Thyroid gland (tissue), 4 donors: ENCODE measurements at regions not wholly inside any gene's neighbourhood (a gene's known extent, or its start where the extent isn't known, plus 50 kb on each side); places are given as distances from the start of the nearest gene placed in this dataset.

Experiments used
- DNase-seq, 2 donors: peaks; one replicate each; pipeline ENCODE4 v3.0.0-alpha.2; 2019
- H3K27ac ChIP-seq, 3 donors: fragments of 200-600 bp; sonication (generic); 1 replicate in 2 of 3; 2 replicates in 1 of 3; pipeline ENCODE4 v1.5.1; 2016 to 2019; ENCODE audit warnings: mild to moderate bottlenecking in 1 of 3, moderate library complexity in 1 of 3
- H3K27me3 ChIP-seq: fragments of 200-600 bp; sonication (generic); one replicate; pipeline ENCODE4 v1.5.1; 2019
- H3K36me3 ChIP-seq, 2 donors: fragments of 200-600 bp; sonication (generic); one replicate each; pipeline ENCODE4 v1.5.1; 2016 to 2019
- H3K4me1 ChIP-seq, 2 donors: fragments of 200-600 bp; sonication (generic); one replicate each; pipeline ENCODE4 v1.5.1; 2017 to 2019
- H3K4me3 ChIP-seq, 3 donors: fragments of 200-600 bp; sonication (generic); replicated peaks in 1 of 3; 1 replicate in 2 of 3; 2 replicates in 1 of 3; pipeline ENCODE4 v1.5.1; 2016; ENCODE audit warnings: mild to moderate bottlenecking in 1 of 3
- H3K9me3 ChIP-seq: fragments of 200-600 bp; sonication (generic); one replicate; pipeline ENCODE4 v1.5.1; 2017
- CTCF ChIP-seq, 6 experiments: fragments of 200-600 bp in 3 of 6; fragments of 450-650 bp in 3 of 6; sonication (generic) in 3 of 6; IDR thresholded peaks; one replicate each; pipeline ENCODE4 v1.5.1; 2016 to 2019; ENCODE audit warnings: antibody characterized with exemption in 6 of 6, mild to moderate bottlenecking in 2 of 6, inconsistent platforms in 1 of 6, moderate library complexity in 1 of 6
- POLR2A ChIP-seq, 2 donors: fragments of 450-650 bp; IDR thresholded peaks; one replicate each; pipeline ENCODE4 v1.6.1; 2017; ENCODE audit warnings: antibody characterized with exemption in 2 of 2, mild to moderate bottlenecking in 2 of 2, moderate library complexity in 1 of 2
- WGBS, 2 donors: methylation state at CpG; one replicate each; pipeline ENCODE4 v1.1.5; 2017; 5-methylcytosine and 5-hydroxymethylcytosine counted together
- intact Hi-C: fragments of 100-400 bp; cut with DNase I; formaldehyde crosslinking; loops from one replicate; pipeline ENCODE4 v1.15.1; 2023

- TF ChIP-seq CTCF (IDR thresholded peaks at IDR 0.05) (no peak), POLR2A (IDR thresholded peaks at IDR 0.05) (no peak)
- H3K27me3 ChIP-seq = no peaks in the 10 kb centered on the region
- intact Hi-C loops = no loop called here
- peaks cover 31 to 47% of the 10 kb centered on the region in 2 donors for H3K4me1 ChIP-seq
- no peak overlapping the region for H3K4me3 ChIP-seq
- WGBS, 2 donors = 90 to 92% methylated on average over 10 of the region's 10 CpGs
- no peak for DNase-seq
- no peaks in the 10 kb centered on the region for H3K9me3 ChIP-seq
- peak overlapping the region in 1 of 3 donors; percentile 98 for H3K27ac ChIP-seq
- no peaks in the 10 kb centered on the region for H3K36me3 ChIP-seq
Measured at GRCh38 chr22:25406510-25407210, 157.8 kb upstream of the GRK3 start.

- H3K4me1 ChIP-seq = peaks cover 24 to 40% of the 10 kb centered on the region in 2 donors
- intact Hi-C loops = no loop called here
- no peak overlapping the region for H3K4me3 ChIP-seq
- peak; percentile 53 to 72 for DNase-seq
- no peaks in the 10 kb centered on the region for H3K27me3 ChIP-seq
- no peak for TF ChIP-seq CTCF (IDR thresholded peaks at IDR 0.05)
- no peak for TF ChIP-seq POLR2A (IDR thresholded peaks at IDR 0.05)
- no peaks in the 10 kb centered on the region for H3K36me3 ChIP-seq
- H3K9me3 ChIP-seq = no peaks in the 10 kb centered on the region
- WGBS, 2 donors = 76 to 81% methylated on average over 11 of the region's 11 CpGs
- peak overlapping the region in 2 of 3 donors; percentile 31 to 98 for H3K27ac ChIP-seq
Measured at GRCh38 chr22:25407226-25407858, 157.1 kb upstream of the GRK3 start.

GRCh38 chr22:25407859-25408229 is 156.6 kb upstream of the GRK3 start:
- Histone ChIP-seq H3K36me3 (no peaks in the 10 kb centered on the region), H3K27ac (peak overlapping the region in 2 of 3 donors; percentile 31 to 61), H3K4me3 (no peak overlapping the region), H3K9me3 (no peaks in the 10 kb centered on the region), H3K27me3 (no peaks in the 10 kb centered on the region), H3K4me1 (peaks cover 19 to 35% of the 10 kb centered on the region in 2 donors)
- DNase-seq = no peak
- TF ChIP-seq POLR2A (IDR thresholded peaks at IDR 0.05) (no peak), CTCF (IDR thresholded peaks at IDR 0.05) (no peak)
- WGBS, 2 donors = 94 to 97% methylated on average over 2 of the region's 2 CpGs
- intact Hi-C loops = no loop called here

- H3K4me3 ChIP-seq = no peak overlapping the region
- peak overlapping the region in 1 of 3 donors; percentile 47 for H3K27ac ChIP-seq
- no peaks in the 10 kb centered on the region for H3K27me3 ChIP-seq
- H3K9me3 ChIP-seq = no peaks in the 10 kb centered on the region
- TF ChIP-seq POLR2A (IDR thresholded peaks at IDR 0.05) (no peak), CTCF (IDR thresholded peaks at IDR 0.05) (no peak)
- peaks cover 5 to 23% of the 10 kb centered on the region in 2 donors for H3K4me1 ChIP-seq
- 47 to 55% methylated on average over 3 of the region's 3 CpGs for WGBS, 2 donors
- no peaks in the 10 kb centered on the region for H3K36me3 ChIP-seq
- intact Hi-C loops = no loop called here
- peak; percentile 84 to 91 for DNase-seq
Measured at GRCh38 chr22:25409240-25409639, 155.2 kb upstream of the GRK3 start.

- TF ChIP-seq POLR2A (IDR thresholded peaks at IDR 0.05) = no peak
- no peak for TF ChIP-seq CTCF (IDR thresholded peaks at IDR 0.05)
Measured at GRCh38 chr22:25410849-25411248, 153.6 kb upstream of the GRK3 start.

More at GRCh38 chr22:25410849-25411248, 153.6 kb upstream of the GRK3 start:
- H3K27ac ChIP-seq = peak overlapping the region in 1 of 3 donors; percentile 10
- no peaks in the 10 kb centered on the region for H3K36me3 ChIP-seq
- DNase-seq = no peak
- intact Hi-C loops = loop anchor here (5.0 kb wide), 1 partner anchor 44 kb away; no protein-coding TSS in a partner anchor
- no peak overlapping the region for H3K4me3 ChIP-seq
- H3K4me1 ChIP-seq = peaks cover 1 to 19% of the 10 kb centered on the region in 2 donors
- WGBS, 2 donors = 56 to 57% methylated on average over 4 of the region's 4 CpGs
- H3K27me3 ChIP-seq = no peaks in the 10 kb centered on the region
- no peaks in the 10 kb centered on the region for H3K9me3 ChIP-seq
